ENCODE measurements at regions not wholly inside any gene's neighbourhood (a gene's known extent, or its start where the extent isn't known, plus 50 kb on each side); places are given as distances from the start of the nearest gene placed in this dataset.

- TF ChIP-seq TAF1 (IDR thresholded peaks at IDR 0.05; ENCODE audit: borderline replicate concordance, low read depth, low read length) (no peak), POLR2A (IDR thresholded peaks at IDR 0.05; ENCODE audit: low read depth, low read length) (no peak), POLR2AphosphoS5 (IDR thresholded peaks at IDR 0.05; ENCODE audit: low read depth, low read length) (no peak)
Observed at GRCh38 chr3:34583451-34583850, 785.0 kb downstream of the PDCD6IP start.

Data from GM12892 (cell line).